B cell (primary cell): ENCODE measurements at regions not wholly inside any gene's neighbourhood (a gene's known extent, or its start where the extent isn't known, plus 50 kb on each side); places are given as distances from the start of the nearest gene placed in this dataset.

ENCODE experiments used
- ATAC-seq: fragments of 200-7000 bp; cut with Tn5 transposase; one replicate; pipeline ENCODE4 v1.10.0; 2021; ENCODE audit warnings: low read depth, mild to moderate bottlenecking, moderate number of reproducible peaks, moderate library complexity
- CTCF ChIA-PET: fragments of 350-600 bp; sonication (Branson Sonifier 250); formaldehyde crosslinking; loops from one replicate; lab custom pipeline; 2021; ENCODE audit warnings: antibody characterized with exemption, inconsistent platforms; lab: Charles Lee
- POLR2A ChIA-PET: fragments of 350-600 bp; sonication (Branson Sonifier 250); formaldehyde crosslinking; loops from one replicate; lab custom pipeline; 2021; ENCODE audit warnings: antibody characterized with exemption; lab: Charles Lee
- DNase-seq: peaks from one replicate; pipeline ENCODE4 v3.0.0; 2013
- H2AFZ ChIP-seq: 2 replicates; pipeline ENCODE4 v1.6.1; 2012; ENCODE audit warnings: mild to moderate bottlenecking, low read depth, low read length; ENCODE audit not compliant: insufficient read depth, poor library complexity, severe bottlenecking
- H3K27ac ChIP-seq, 2 donors: 1 replicate in 1 of 2; 2 replicates in 1 of 2; pipeline ENCODE4 v1.5.1; 2012 to 2013; ENCODE audit warnings: low read length in 2 of 2, mild to moderate bottlenecking in 2 of 2, moderate library complexity in 1 of 2
- H3K27me3 ChIP-seq, 4 experiments: fragments of 200-600 bp in 1 of 4; sonication (generic) in 1 of 4; replicated peaks in 1 of 4; 1 replicate in 2 of 4; 2 replicates in 2 of 4; pipeline versions ENCODE4 v1.6.1 to v1.7.0; 2013 to 2016; ENCODE audit warnings: low read length in 3 of 4, mild to moderate bottlenecking in 2 of 4, mixed read lengths in 1 of 4, moderate library complexity in 1 of 4; ENCODE audit not compliant: insufficient read depth in 4 of 4, control insufficient read depth in 3 of 4; ENCODE audit errors: control extremely low read depth in 1 of 4
- H3K36me3 ChIP-seq, 2 experiments: replicated peaks in 1 of 2; 1 replicate in 1 of 2; 2 replicates in 1 of 2; pipeline versions ENCODE4 v1.6.1 to v1.7.1; 2013; ENCODE audit warnings: low read length in 1 of 2; ENCODE audit not compliant: insufficient read depth in 2 of 2, control insufficient read depth in 1 of 2; ENCODE audit errors: control extremely low read depth in 1 of 2, extremely low read depth in 1 of 2
- H3K4me1 ChIP-seq, 2 donors: fragments of 200-600 bp in 1 of 2; sonication (generic) in 1 of 2; 1 replicate in 1 of 2; 2 replicates in 1 of 2; pipeline versions ENCODE4 v1.5.1 to v1.6.1; 2013 to 2017; ENCODE audit warnings: low read length in 2 of 2; ENCODE audit not compliant: control insufficient read depth in 2 of 2, insufficient read depth in 2 of 2
- H3K4me2 ChIP-seq: replicated peaks from 2 replicates; pipeline ENCODE3; 2012; ENCODE audit warnings: mild to moderate bottlenecking, low read depth, low read length; ENCODE audit not compliant: poor library complexity, severe bottlenecking
- H3K4me3 ChIP-seq, 5 experiments: fragments of 200-600 bp in 1 of 5; sonication (generic) in 1 of 5; 1 replicate in 3 of 5; 2 replicates in 2 of 5; pipeline versions ENCODE4 v1.5.1 to v1.7.0; 2011 to 2016; ENCODE audit warnings: low read length in 4 of 5, mild to moderate bottlenecking in 4 of 5, low read depth in 2 of 5, control low read depth in 1 of 5, moderate library complexity in 1 of 5; ENCODE audit not compliant: insufficient read depth in 1 of 5; ENCODE audit errors: control extremely low read depth in 1 of 5, extremely low read depth in 1 of 5
- H3K79me2 ChIP-seq: fragments of 200-600 bp; sonication (generic); one replicate; pipeline ENCODE4 v1.6.0; 2016; ENCODE audit warnings: low read length; ENCODE audit not compliant: control insufficient read depth, insufficient read depth
- H3K9ac ChIP-seq: fragments of 200-600 bp; sonication (generic); 2 replicates; pipeline ENCODE4 v1.6.1; 2017; ENCODE audit warnings: mild to moderate bottlenecking, low read length, moderate library complexity
- H3K9me3 ChIP-seq, 3 donors: one replicate each; pipeline versions ENCODE4 v1.6.1 to v1.7.1; 2013; ENCODE audit warnings: low read length in 2 of 3; ENCODE audit not compliant: control insufficient read depth in 2 of 3, insufficient read depth in 1 of 3; ENCODE audit errors: control extremely low read depth in 1 of 3
- H4K20me1 ChIP-seq: 2 replicates; pipeline ENCODE4 v1.6.0; 2012; ENCODE audit warnings: mild to moderate bottlenecking, low read length; ENCODE audit not compliant: insufficient read depth, control insufficient read depth, poor library complexity, severe bottlenecking
- H3K27ac Mint-ChIP-seq: one replicate; pipeline ENCODE4 v1.8.0; 2021; ENCODE audit warnings: mixed read lengths
- H3K27me3 Mint-ChIP-seq: one replicate; pipeline ENCODE4 v1.8.0; 2021; ENCODE audit warnings: mixed read lengths
- H3K4me1 Mint-ChIP-seq: one replicate; pipeline ENCODE4 v1.8.0; 2021; ENCODE audit warnings: mixed read lengths
- H3K4me3 Mint-ChIP-seq: one replicate; pipeline ENCODE4 v1.8.0; 2021; ENCODE audit warnings: mixed read lengths
- H3K9me3 Mint-ChIP-seq: one replicate; pipeline ENCODE4 v1.8.0; 2022; ENCODE audit warnings: mixed read lengths; ENCODE audit not compliant: insufficient read depth
- EZH2 ChIP-seq: IDR thresholded peaks from 2 replicates; pipeline ENCODE4 v1.6.1; 2012; ENCODE audit warnings: borderline replicate concordance, low read depth, mild to moderate bottlenecking, moderate library complexity, low read length; ENCODE audit not compliant: insufficient read depth, poor library complexity, severe bottlenecking
- WGBS: methylation state at CpG from one replicate; pipeline ENCODE4 v1.1.5; 2013; ENCODE audit warnings: missing lambda C conversion rate; ENCODE audit not compliant: insufficient coverage; 5-methylcytosine and 5-hydroxymethylcytosine counted together
- intact Hi-C: fragments of 100-400 bp; cut with micrococcal nuclease; formaldehyde crosslinking; loops from one replicate; pipeline ENCODE4 v1.10.0; 2022
- TF ChIP-seq, protein P1 (sequence below): fragments of 200-600 bp; IDR thresholded peaks from one replicate; pipeline ENCODE4 v1.8.0; 2022; ENCODE audit warnings: antibody characterized with exemption, mild to moderate bottlenecking

GRCh38 chr10:5299950-5300349 is 64.8 kb upstream of the UCN3 start:
- no peak overlapping the region for H3K27ac ChIP-seq

DNA sequence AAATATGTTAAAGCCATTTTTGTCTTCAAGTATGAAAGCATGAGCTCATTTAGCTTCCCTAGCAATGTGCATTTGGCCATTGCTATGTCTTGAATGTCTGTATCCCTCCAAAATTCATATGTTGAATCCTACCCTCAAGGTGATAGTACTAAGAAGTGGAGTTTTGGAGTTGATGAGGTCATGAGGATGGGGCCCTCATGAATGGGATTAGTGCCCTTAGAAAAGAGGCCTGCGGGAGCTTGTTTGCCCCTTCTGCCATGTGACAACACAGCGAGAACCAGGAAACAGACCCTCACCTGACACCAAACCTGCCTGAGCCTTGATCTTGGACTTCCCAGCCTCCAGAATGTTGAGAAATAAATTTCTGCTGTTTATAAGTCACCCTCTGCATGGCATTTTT is 61.3 kb upstream of the UCN3 start:
- intact Hi-C loops, result no loop called here
- ATAC-seq (no peak), DNase-seq (no peak)
- Histone ChIP-seq H3K4me1 (no peaks in the 10 kb centered on the region), H2AFZ (no peak overlapping the region), H3K27me3 (no peaks in the 10 kb centered on the region), H4K20me1 (no peaks in the 10 kb centered on the region), H3K27ac (no peak overlapping the region), H3K4me3 (no peak overlapping the region), H3K9me3 (peaks cover 0 to 4% (median 1%) of the 10 kb centered on the region in 3 donors), H3K4me2 (no peak overlapping the region), H3K79me2 (no peaks in the 10 kb centered on the region), H3K9ac (no peak overlapping the region), H3K36me3 (no peaks in the 10 kb centered on the region)
- H3K27ac Mint-ChIP-seq, result no peak overlapping the region
- no peaks in the 10 kb centered on the region for H3K4me1 Mint-ChIP-seq
- no CpG with 5 or more reads among the region's 2 CpGs for WGBS
- no peak for TF ChIP-seq EZH2
- TF ChIP-seq, protein P1, sequence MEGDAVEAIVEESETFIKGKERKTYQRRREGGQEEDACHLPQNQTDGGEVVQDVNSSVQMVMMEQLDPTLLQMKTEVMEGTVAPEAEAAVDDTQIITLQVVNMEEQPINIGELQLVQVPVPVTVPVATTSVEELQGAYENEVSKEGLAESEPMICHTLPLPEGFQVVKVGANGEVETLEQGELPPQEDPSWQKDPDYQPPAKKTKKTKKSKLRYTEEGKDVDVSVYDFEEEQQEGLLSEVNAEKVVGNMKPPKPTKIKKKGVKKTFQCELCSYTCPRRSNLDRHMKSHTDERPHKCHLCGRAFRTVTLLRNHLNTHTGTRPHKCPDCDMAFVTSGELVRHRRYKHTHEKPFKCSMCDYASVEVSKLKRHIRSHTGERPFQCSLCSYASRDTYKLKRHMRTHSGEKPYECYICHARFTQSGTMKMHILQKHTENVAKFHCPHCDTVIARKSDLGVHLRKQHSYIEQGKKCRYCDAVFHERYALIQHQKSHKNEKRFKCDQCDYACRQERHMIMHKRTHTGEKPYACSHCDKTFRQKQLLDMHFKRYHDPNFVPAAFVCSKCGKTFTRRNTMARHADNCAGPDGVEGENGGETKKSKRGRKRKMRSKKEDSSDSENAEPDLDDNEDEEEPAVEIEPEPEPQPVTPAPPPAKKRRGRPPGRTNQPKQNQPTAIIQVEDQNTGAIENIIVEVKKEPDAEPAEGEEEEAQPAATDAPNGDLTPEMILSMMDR, result no peak
- H3K27me3 Mint-ChIP-seq, result peaks cover 17% of the 10 kb centered on the region
- H3K4me3 Mint-ChIP-seq, result no peak overlapping the region
- peaks cover 6% of the 10 kb centered on the region for H3K9me3 Mint-ChIP-seq
- CTCF ChIA-PET, result no interaction called here
- POLR2A ChIA-PET, result no interaction called here

More at GRCh38 chr10:5299950-5300349, 64.8 kb upstream of the UCN3 start:
- WGBS, result 100% methylated on average over 1 of the region's 3 CpGs
- Histone ChIP-seq H4K20me1 (no peaks in the 10 kb centered on the region), H2AFZ (no peak overlapping the region), H3K36me3 (no peaks in the 10 kb centered on the region), H3K9ac (no peak overlapping the region), H3K4me2 (no peak overlapping the region), H3K79me2 (no peaks in the 10 kb centered on the region), H3K9me3 (peaks cover 0 to 4% (median 1%) of the 10 kb centered on the region in 3 donors), H3K27me3 (no peaks in the 10 kb centered on the region), H3K4me1 (no peaks in the 10 kb centered on the region), H3K4me3 (no peak overlapping the region)
- H3K9me3 Mint-ChIP-seq, result peaks cover 3% of the 10 kb centered on the region
- POLR2A ChIA-PET, result no interaction called here
- no peak overlapping the region for H3K27ac Mint-ChIP-seq
- peaks cover 17% of the 10 kb centered on the region for H3K27me3 Mint-ChIP-seq
- H3K4me1 Mint-ChIP-seq, result no peaks in the 10 kb centered on the region
- no peak overlapping the region for H3K4me3 Mint-ChIP-seq
- CTCF ChIA-PET, result no interaction called here
- TF ChIP-seq EZH2, result no peak
- TF ChIP-seq, protein P1, result no peak
- DNase-seq (no peak), ATAC-seq (no peak)
- intact Hi-C loops, result no loop called here
